Fibroblast of villous mesenchyme (primary cell): ENCODE measurements at regions not wholly inside any gene's neighbourhood (a gene's known extent, or its start where the extent isn't known, plus 50 kb on each side); places are given as distances from the start of the nearest gene placed in this dataset.

Experiments used
- DNase-seq: peaks from one replicate; pipeline ENCODE4 v3.0.0-alpha.2; 2010; ENCODE audit warnings: low read depth
- H3K4me3 ChIP-seq: 2 replicates; pipeline ENCODE4 v1.5.1; 2011; ENCODE audit warnings: low read depth, mild to moderate bottlenecking, low read length
- CTCF ChIP-seq: IDR thresholded peaks from 2 replicates; pipeline ENCODE4 v1.5.1; 2012; ENCODE audit warnings: low read depth, mild to moderate bottlenecking, low read length; ENCODE audit not compliant: insufficient read depth

GRCh38 chr14:71593966-71594365 is 338.3 kb upstream of the RGS6 start:
- no peak for TF ChIP-seq CTCF
- DNase-seq, result no peak

GRCh38 chr14:71594821-71595220 is 337.4 kb upstream of the RGS6 start:
- TF ChIP-seq CTCF, result no peak
- no peak overlapping the region for H3K4me3 ChIP-seq
- DNase-seq, result peak; percentile 63

More at GRCh38 chr14:71593966-71594365, 338.3 kb upstream of the RGS6 start:
- no peak overlapping the region for H3K4me3 ChIP-seq

- no peak for TF ChIP-seq CTCF
- DNase-seq, result no peak
- no peak overlapping the region for H3K4me3 ChIP-seq
Observed at GRCh38 chr14:71595441-71595840, 336.8 kb upstream of the RGS6 start.

GRCh38 chr14:71597287-71597920 is 334.8 kb upstream of the RGS6 start:
- no peak overlapping the region for H3K4me3 ChIP-seq
- no peak for TF ChIP-seq CTCF
- DNase-seq, result no peak

GRCh38 chr14:71597955-71598660 is 334.1 kb upstream of the RGS6 start:
- no peak overlapping the region for H3K4me3 ChIP-seq
- no peak for DNase-seq
- no peak for TF ChIP-seq CTCF

- no peak for TF ChIP-seq CTCF
- no peak for DNase-seq
Observed at GRCh38 chr14:71600309-71600708, 331.9 kb upstream of the RGS6 start.

GRCh38 chr14:71602524-71602923 is 329.7 kb upstream of the RGS6 start:
- H3K4me3 ChIP-seq, result no peak overlapping the region
- no peak for DNase-seq
- no peak for TF ChIP-seq CTCF

More at GRCh38 chr14:71600309-71600708, 331.9 kb upstream of the RGS6 start:
- H3K4me3 ChIP-seq, result no peak overlapping the region
